K562 (cell line): ENCODE measurements at regions not wholly inside any gene's neighbourhood (a gene's known extent, or its start where the extent isn't known, plus 50 kb on each side); places are given as distances from the start of the nearest gene placed in this dataset.

Source experiments
- ATAC-seq: fragments of 200-7000 bp; cut with Tn5 transposase; 3 replicates; pipeline ENCODE4 v1.9.1; 2020; ENCODE audit warnings: moderate library complexity
- BruUV-seq: library from RNA; stranded (reverse); fragments of 400-500 nt; replicated peaks from 2 replicates; lab custom pipeline; 2021; lab: Mats Ljungman, UMichigan
- CTCF ChIA-PET: fragments of 300-600 bp; formaldehyde crosslinking; extraction: SDS; loops from one replicate; lab custom pipeline; 2021; ENCODE audit warnings: low intra/inter-chr PET ratio; lab: Yijun Ruan, JAX
- POLR2A ChIA-PET: fragments of 300-600, 350-650 bp; sonication (Branson Sonifier 250); formaldehyde crosslinking; extraction: SDS; loops from one replicate; lab custom pipeline; 2021; ENCODE audit warnings: antibody characterized with exemption, inconsistent platforms; lab: Yijun Ruan, JAX
- DNase-seq, 4 experiments: peaks; one replicate each; pipeline versions ENCODE4 v3.0.0 to v3.0.0-alpha.2; 2011 to 2018; ENCODE audit warnings: low spot score in 3 of 4, mixed read lengths in 3 of 4; ENCODE audit errors: extremely low read depth in 1 of 4
- FAIRE-seq: peaks from 2 replicates; lab custom pipeline; 2011; peaks lifted over from hg19 to GRCh38; lab: Jason Lieb, UNC
- H2AFZ ChIP-seq: 2 replicates; pipeline ENCODE4 v1.6.0; 2011; ENCODE audit warnings: low read depth, low read length, control low read depth, inconsistent platforms
- H3K27ac ChIP-seq: fragments of 200-600 bp; 3 replicates; pipeline ENCODE4 v1.8.0; 2011; ENCODE audit warnings: low read depth, mild to moderate bottlenecking, control low read depth, inconsistent platforms, low read length, moderate library complexity, mixed read lengths; ENCODE audit errors: extremely low read depth
- H3K27me3 ChIP-seq, 2 experiments: fragments of 300-600 bp in 1 of 2; 2 replicates in 1 of 2; 3 replicates in 1 of 2; pipeline versions ENCODE4 v1.6.0 to v1.8.0; 2011; ENCODE audit warnings: inconsistent platforms in 2 of 2, low read length in 2 of 2, mild to moderate bottlenecking in 1 of 2, mixed read lengths in 1 of 2, moderate library complexity in 1 of 2; ENCODE audit not compliant: control insufficient read depth in 2 of 2, insufficient read depth in 2 of 2
- H3K36me3 ChIP-seq: fragments of 300-600 bp; 3 replicates; pipeline ENCODE4 v1.8.0; 2011; ENCODE audit warnings: mild to moderate bottlenecking, low read length, inconsistent platforms; ENCODE audit not compliant: control insufficient read depth, insufficient read depth
- H3K4me1 ChIP-seq, 2 experiments: fragments of 200-600 bp in 1 of 2; replicated peaks in 1 of 2; 2 replicates in 1 of 2; 3 replicates in 1 of 2; pipeline versions ENCODE4 v1.5.1 to v1.8.0; 2011; ENCODE audit warnings: inconsistent platforms in 2 of 2, low read length in 2 of 2, mild to moderate bottlenecking in 1 of 2, mixed read lengths in 1 of 2, moderate library complexity in 1 of 2; ENCODE audit not compliant: control insufficient read depth in 2 of 2, insufficient read depth in 2 of 2
- H3K4me2 ChIP-seq: 2 replicates; pipeline ENCODE4 v1.6.1; 2011; ENCODE audit warnings: low read length, control low read depth, inconsistent platforms, mixed read lengths; ENCODE audit not compliant: insufficient read depth
- H3K4me3 ChIP-seq: fragments of 200-600 bp; sonication (generic), shearing (Covaris generic); 2 replicates; pipeline ENCODE4 v1.5.1; 2016; ENCODE audit warnings: control low read depth, inconsistent platforms
- H3K79me2 ChIP-seq: fragments of 200-600 bp; 3 replicates; pipeline ENCODE4 v1.8.0; 2011; ENCODE audit warnings: low read length, inconsistent platforms; ENCODE audit not compliant: control insufficient read depth, insufficient read depth
- H3K9ac ChIP-seq, 2 experiments: 2 replicates each; pipeline versions ENCODE4 v1.6.0 to v1.6.1; 2011; ENCODE audit warnings: low read depth in 2 of 2, low read length in 2 of 2, control low read depth in 1 of 2, inconsistent platforms in 1 of 2, mild to moderate bottlenecking in 1 of 2, mixed read lengths in 1 of 2; ENCODE audit not compliant: insufficient read depth in 1 of 2
- H3K9me1 ChIP-seq: one replicate; pipeline ENCODE4 v1.6.0; 2011; ENCODE audit warnings: inconsistent platforms, mild to moderate bottlenecking, low read length, moderate library complexity; ENCODE audit not compliant: control insufficient read depth, insufficient read depth
- H3K9me3 ChIP-seq: replicated peaks from 2 replicates; pipeline ENCODE4 v1.5.1; 2011; ENCODE audit warnings: low read depth, low read length, inconsistent platforms; ENCODE audit not compliant: control insufficient read depth, insufficient read depth
- H4K20me1 ChIP-seq: replicated peaks from 2 replicates; pipeline ENCODE4 v1.6.1; 2011; ENCODE audit warnings: low read length, inconsistent platforms, mixed read lengths; ENCODE audit not compliant: control insufficient read depth, insufficient read depth
- CBX8 ChIP-seq: fragments of 200-600 bp; sonication (generic); IDR thresholded peaks from 2 replicates; pipeline ENCODE4 v1.6.1; 2012; ENCODE audit warnings: borderline replicate concordance, mixed run types, low read depth, mild to moderate bottlenecking, moderate library complexity, mixed read lengths, low read length, control low read depth, inconsistent platforms; ENCODE audit not compliant: poor library complexity, severe bottlenecking; ENCODE audit errors: extremely low read depth
- COPS2 ChIP-seq: fragments of 450-650 bp; conservative IDR thresholded peaks from 2 replicates; pipeline ENCODE4 v1.6.1; 2016; ENCODE audit warnings: mild to moderate bottlenecking, moderate library complexity
- NFRKB ChIP-seq: fragments of 450-650 bp; IDR thresholded peaks from 2 replicates; pipeline ENCODE4 v1.6.1; 2016; ENCODE audit warnings: low read depth
- POLR2B ChIP-seq: fragments of 450-650 bp; IDR thresholded peaks from 2 replicates; pipeline ENCODE4 v1.6.1; 2018; ENCODE audit warnings: low read depth; ENCODE audit not compliant: partially characterized antibody
- POLR3A ChIP-seq: IDR thresholded peaks from 2 replicates; pipeline ENCODE4 v1.6.1; 2011; ENCODE audit warnings: borderline replicate concordance, mild to moderate bottlenecking, moderate library complexity; ENCODE audit not compliant: insufficient read length, insufficient read depth; ENCODE audit errors: extremely low read depth
- TCF3 ChIP-seq: sonication (generic); formaldehyde crosslinking; IDR thresholded peaks from 2 replicates; pipeline ENCODE4 v1.4.0; 2020; ENCODE audit warnings: mild to moderate bottlenecking, missing genetic modification reagents
- TCFL5 ChIP-seq: fragments of 250-450 bp; sonication (Bioruptor Pico); conservative IDR thresholded peaks from 2 replicates; pipeline ENCODE4 v1.6.1; 2021; ENCODE audit warnings: mild to moderate bottlenecking, moderate library complexity, matching md5 sums
- ZFP36 ChIP-seq: fragments of 150-350 bp; IDR thresholded peaks from 2 replicates; pipeline ENCODE4 v1.6.1; 2018; ENCODE audit warnings: low read length, low read depth; ENCODE audit not compliant: partially characterized antibody
- ZNF146 ChIP-seq: IDR thresholded peaks from one replicate; pipeline ENCODE4 v1.6.1; 2018; ENCODE audit warnings: missing compliant biosample characterization; ENCODE audit not compliant: unreplicated experiment
- in situ Hi-C: fragments of 300-500 bp; cut with MboI; formaldehyde crosslinking; loops from 4 replicates; pipeline ENCODE4 v1.15.0; 2018; ENCODE audit warnings: inconsistent platforms, mixed read lengths
- intact Hi-C: fragments of 100-400 bp; cut with micrococcal nuclease; formaldehyde crosslinking; loops from 2 replicates; pipeline ENCODE4 v1.14.2; 2022
- TF ChIP-seq, protein P1 (sequence below): fragments of 450-650 bp; IDR thresholded peaks from 2 replicates; pipeline ENCODE4 v1.6.1; 2018; ENCODE audit not compliant: partially characterized antibody
- TF ChIP-seq, protein P2 (sequence below): fragments of 150-350 bp; IDR thresholded peaks from 2 replicates; pipeline ENCODE4 v1.6.1; 2014; ENCODE audit warnings: low read depth, mild to moderate bottlenecking, low read length, borderline replicate concordance
- TF ChIP-seq, protein P3 (sequence below), 3 experiments: fragments of 200-800 bp in 1 of 3; fragments of 250-450 bp in 1 of 3; fragments of 450-650 bp in 1 of 3; sonication (Bioruptor Pico) in 1 of 3; sonication (Bioruptor generic) in 1 of 3; formaldehyde crosslinking in 1 of 3; IDR thresholded peaks; 2 replicates each; pipeline versions ENCODE4 v1.6.1 to v1.8.0; 2016 to 2022; ENCODE audit warnings: mild to moderate bottlenecking in 2 of 3, missing genetic modification characterization in 2 of 3, missing compliant biosample characterization in 1 of 3, moderate library complexity in 1 of 3

DNA sequence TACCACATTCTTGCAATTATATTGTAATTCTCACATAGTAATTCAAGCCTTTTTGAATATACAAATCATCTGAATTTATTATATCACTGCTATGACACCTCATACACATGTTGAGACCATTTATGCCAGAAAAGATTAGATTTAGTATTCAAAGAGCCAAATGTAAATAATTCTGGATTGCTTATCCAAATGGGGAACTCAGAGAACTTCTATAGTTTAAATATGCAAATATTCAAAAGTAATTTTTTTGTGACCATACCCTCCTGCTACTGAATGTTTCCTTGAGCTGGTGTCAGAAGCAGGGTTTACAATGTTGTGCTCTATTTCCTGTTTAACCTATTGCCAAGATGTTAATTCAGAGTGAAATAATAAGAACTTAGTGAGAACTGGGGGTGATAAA lies 372.2 kb downstream of the TRIML1 start:
- Histone ChIP-seq H3K79me2 (no peaks in the 10 kb centered on the region), H3K27me3 (no peaks in the 10 kb centered on the region), H2AFZ (no peak overlapping the region), H3K9me3 (no peaks in the 10 kb centered on the region; the same call in 1 of the 2 replicates), H3K9me1 (no peaks in the 10 kb centered on the region), H3K4me2 (no peak overlapping the region), H3K36me3 (no peaks in the 10 kb centered on the region), H3K27ac (no peak overlapping the region), H4K20me1 (no peaks in the 10 kb centered on the region), H3K9ac (no peak overlapping the region), H3K4me1 (no peaks in the 10 kb centered on the region), H3K4me3 (no peak overlapping the region)
- intact Hi-C loops: no loop called here
- FAIRE-seq (no peak), DNase-seq (no peak), ATAC-seq (no peak)
- in situ Hi-C loops: no loop called here
- POLR2A ChIA-PET: no interaction called here
- BruUV-seq: no TSS peak
- CTCF ChIA-PET: no interaction called here
- TF ChIP-seq POLR2B: no peak
- TF ChIP-seq POLR3A: no peak
- TF ChIP-seq TCF3 (CRISPR knock-in tag): no peak
- TF ChIP-seq, protein P1, sequence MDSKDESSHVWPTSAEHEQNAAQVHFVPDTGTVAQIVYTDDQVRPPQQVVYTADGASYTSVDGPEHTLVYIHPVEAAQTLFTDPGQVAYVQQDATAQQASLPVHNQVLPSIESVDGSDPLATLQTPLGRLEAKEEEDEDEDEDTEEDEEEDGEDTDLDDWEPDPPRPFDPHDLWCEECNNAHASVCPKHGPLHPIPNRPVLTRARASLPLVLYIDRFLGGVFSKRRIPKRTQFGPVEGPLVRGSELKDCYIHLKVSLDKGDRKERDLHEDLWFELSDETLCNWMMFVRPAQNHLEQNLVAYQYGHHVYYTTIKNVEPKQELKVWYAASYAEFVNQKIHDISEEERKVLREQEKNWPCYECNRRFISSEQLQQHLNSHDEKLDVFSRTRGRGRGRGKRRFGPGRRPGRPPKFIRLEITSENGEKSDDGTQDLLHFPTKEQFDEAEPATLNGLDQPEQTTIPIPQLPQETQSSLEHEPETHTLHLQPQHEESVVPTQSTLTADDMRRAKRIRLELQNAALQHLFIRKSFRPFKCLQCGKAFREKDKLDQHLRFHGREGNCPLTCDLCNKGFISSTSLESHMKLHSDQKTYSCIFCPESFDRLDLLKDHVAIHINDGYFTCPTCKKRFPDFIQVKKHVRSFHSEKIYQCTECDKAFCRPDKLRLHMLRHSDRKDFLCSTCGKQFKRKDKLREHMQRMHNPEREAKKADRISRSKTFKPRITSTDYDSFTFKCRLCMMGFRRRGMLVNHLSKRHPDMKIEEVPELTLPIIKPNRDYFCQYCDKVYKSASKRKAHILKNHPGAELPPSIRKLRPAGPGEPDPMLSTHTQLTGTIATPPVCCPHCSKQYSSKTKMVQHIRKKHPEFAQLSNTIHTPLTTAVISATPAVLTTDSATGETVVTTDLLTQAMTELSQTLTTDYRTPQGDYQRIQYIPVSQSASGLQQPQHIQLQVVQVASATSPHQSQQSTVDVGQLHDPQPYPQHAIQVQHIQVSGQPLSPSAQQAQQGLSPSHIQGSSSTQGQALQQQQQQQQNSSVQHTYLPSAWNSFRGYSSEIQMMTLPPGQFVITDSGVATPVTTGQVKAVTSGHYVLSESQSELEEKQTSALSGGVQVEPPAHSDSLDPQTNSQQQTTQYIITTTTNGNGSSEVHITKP: no peak
- TF ChIP-seq CBX8: no peak
- TF ChIP-seq COPS2: no peak
- no peak for TF ChIP-seq TCFL5 (CRISPR knock-in tag)
- TF ChIP-seq, protein P2, sequence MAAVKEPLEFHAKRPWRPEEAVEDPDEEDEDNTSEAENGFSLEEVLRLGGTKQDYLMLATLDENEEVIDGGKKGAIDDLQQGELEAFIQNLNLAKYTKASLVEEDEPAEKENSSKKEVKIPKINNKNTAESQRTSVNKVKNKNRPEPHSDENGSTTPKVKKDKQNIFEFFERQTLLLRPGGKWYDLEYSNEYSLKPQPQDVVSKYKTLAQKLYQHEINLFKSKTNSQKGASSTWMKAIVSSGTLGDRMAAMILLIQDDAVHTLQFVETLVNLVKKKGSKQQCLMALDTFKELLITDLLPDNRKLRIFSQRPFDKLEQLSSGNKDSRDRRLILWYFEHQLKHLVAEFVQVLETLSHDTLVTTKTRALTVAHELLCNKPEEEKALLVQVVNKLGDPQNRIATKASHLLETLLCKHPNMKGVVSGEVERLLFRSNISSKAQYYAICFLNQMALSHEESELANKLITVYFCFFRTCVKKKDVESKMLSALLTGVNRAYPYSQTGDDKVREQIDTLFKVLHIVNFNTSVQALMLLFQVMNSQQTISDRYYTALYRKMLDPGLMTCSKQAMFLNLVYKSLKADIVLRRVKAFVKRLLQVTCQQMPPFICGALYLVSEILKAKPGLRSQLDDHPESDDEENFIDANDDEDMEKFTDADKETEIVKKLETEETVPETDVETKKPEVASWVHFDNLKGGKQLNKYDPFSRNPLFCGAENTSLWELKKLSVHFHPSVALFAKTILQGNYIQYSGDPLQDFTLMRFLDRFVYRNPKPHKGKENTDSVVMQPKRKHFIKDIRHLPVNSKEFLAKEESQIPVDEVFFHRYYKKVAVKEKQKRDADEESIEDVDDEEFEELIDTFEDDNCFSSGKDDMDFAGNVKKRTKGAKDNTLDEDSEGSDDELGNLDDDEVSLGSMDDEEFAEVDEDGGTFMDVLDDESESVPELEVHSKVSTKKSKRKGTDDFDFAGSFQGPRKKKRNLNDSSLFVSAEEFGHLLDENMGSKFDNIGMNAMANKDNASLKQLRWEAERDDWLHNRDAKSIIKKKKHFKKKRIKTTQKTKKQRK: no peak
- TF ChIP-seq NFRKB: no peak
- TF ChIP-seq ZFP36: no peak
- no peak for TF ChIP-seq ZNF146
- TF ChIP-seq, protein P3, sequence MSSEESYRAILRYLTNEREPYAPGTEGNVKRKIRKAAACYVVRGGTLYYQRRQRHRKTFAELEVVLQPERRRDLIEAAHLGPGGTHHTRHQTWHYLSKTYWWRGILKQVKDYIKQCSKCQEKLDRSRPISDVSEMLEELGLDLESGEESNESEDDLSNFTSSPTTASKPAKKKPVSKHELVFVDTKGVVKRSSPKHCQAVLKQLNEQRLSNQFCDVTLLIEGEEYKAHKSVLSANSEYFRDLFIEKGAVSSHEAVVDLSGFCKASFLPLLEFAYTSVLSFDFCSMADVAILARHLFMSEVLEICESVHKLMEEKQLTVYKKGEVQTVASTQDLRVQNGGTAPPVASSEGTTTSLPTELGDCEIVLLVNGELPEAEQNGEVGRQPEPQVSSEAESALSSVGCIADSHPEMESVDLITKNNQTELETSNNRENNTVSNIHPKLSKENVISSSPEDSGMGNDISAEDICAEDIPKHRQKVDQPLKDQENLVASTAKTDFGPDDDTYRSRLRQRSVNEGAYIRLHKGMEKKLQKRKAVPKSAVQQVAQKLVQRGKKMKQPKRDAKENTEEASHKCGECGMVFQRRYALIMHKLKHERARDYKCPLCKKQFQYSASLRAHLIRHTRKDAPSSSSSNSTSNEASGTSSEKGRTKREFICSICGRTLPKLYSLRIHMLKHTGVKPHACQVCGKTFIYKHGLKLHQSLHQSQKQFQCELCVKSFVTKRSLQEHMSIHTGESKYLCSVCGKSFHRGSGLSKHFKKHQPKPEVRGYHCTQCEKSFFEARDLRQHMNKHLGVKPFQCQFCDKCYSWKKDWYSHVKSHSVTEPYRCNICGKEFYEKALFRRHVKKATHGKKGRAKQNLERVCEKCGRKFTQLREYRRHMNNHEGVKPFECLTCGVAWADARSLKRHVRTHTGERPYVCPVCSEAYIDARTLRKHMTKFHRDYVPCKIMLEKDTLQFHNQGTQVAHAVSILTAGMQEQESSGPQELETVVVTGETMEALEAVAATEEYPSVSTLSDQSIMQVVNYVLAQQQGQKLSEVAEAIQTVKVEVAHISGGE (CRISPR knock-in tag; IDR thresholded peaks at IDR 0.05): no peak
